GM06990 (cell line): ENCODE measurements at regions not wholly inside any gene's neighbourhood (a gene's known extent, or its start where the extent isn't known, plus 50 kb on each side); places are given as distances from the start of the nearest gene placed in this dataset.

Experiments
- DNase-seq: peaks from one replicate; pipeline ENCODE4 v3.0.0-alpha.2; 2011; ENCODE audit not compliant: insufficient read length; ENCODE audit errors: extremely low read depth
- H3K27me3 ChIP-seq: replicated peaks from 2 replicates; pipeline ENCODE4 v1.6.0; 2011; ENCODE audit warnings: low read length; ENCODE audit not compliant: control insufficient read depth, insufficient read depth
- H3K36me3 ChIP-seq: 2 replicates; pipeline ENCODE4 v1.5.1; 2011; ENCODE audit warnings: low read length; ENCODE audit not compliant: control insufficient read depth, insufficient read depth
- H3K4me3 ChIP-seq: replicated peaks from 2 replicates; pipeline ENCODE4 v1.5.1; 2011; ENCODE audit warnings: low read depth, mild to moderate bottlenecking, control low read depth, low read length
- CTCF ChIP-seq: IDR thresholded peaks from 2 replicates; pipeline ENCODE4 v1.5.1; 2011; ENCODE audit warnings: low read length, control low read depth, mild to moderate bottlenecking, inconsistent platforms; ENCODE audit not compliant: insufficient read depth, poor library complexity, severe bottlenecking

- H3K36me3 ChIP-seq: no peaks in the 10 kb centered on the region
- no peak overlapping the region for H3K4me3 ChIP-seq
- no peak for TF ChIP-seq CTCF
- H3K27me3 ChIP-seq: no peaks in the 10 kb centered on the region
- no peak for DNase-seq
Measured at GRCh38 chr2:60313470-60314172, 239.8 kb downstream of the BCL11A start.

- TF ChIP-seq CTCF: no peak
- H3K4me3 ChIP-seq: no peak overlapping the region
- no peaks in the 10 kb centered on the region for H3K27me3 ChIP-seq
- no peaks in the 10 kb centered on the region for H3K36me3 ChIP-seq
- no peak for DNase-seq
Measured at GRCh38 chr2:60312618-60313017, 240.8 kb downstream of the BCL11A start.

GRCh38 chr2:60311524-60311923 lies 241.9 kb downstream of the BCL11A start:
- no peaks in the 10 kb centered on the region for H3K36me3 ChIP-seq
- DNase-seq: no peak
- TF ChIP-seq CTCF: no peak
- H3K4me3 ChIP-seq: no peak overlapping the region
- no peaks in the 10 kb centered on the region for H3K27me3 ChIP-seq

GRCh38 chr2:60309941-60310660 lies 243.4 kb downstream of the BCL11A start:
- no peak overlapping the region for H3K4me3 ChIP-seq
- DNase-seq: no peak
- H3K36me3 ChIP-seq: no peaks in the 10 kb centered on the region
- no peaks in the 10 kb centered on the region for H3K27me3 ChIP-seq
- TF ChIP-seq CTCF: no peak

GRCh38 chr2:60309336-60309735 lies 244.1 kb downstream of the BCL11A start:
- no peak for TF ChIP-seq CTCF
- no peak for DNase-seq
- no peaks in the 10 kb centered on the region for H3K36me3 ChIP-seq
- H3K27me3 ChIP-seq: no peaks in the 10 kb centered on the region
- H3K4me3 ChIP-seq: no peak overlapping the region
